ENCODE measurements at regions not wholly inside any gene's neighbourhood (a gene's known extent, or its start where the extent isn't known, plus 50 kb on each side); places are given as distances from the start of the nearest gene placed in this dataset.

GRCh38 chr5:27944471-27944870, 906.1 kb upstream of the CDH9 start:
- Histone ChIP-seq H3K27me3 (ENCODE audit: control insufficient read depth in 2 of 2, insufficient read depth in 2 of 2, low read length in 2 of 2) (no peaks in the 10 kb centered on the region), H2AFZ (ENCODE audit: low read depth, low read length) (no peak overlapping the region), H3K4me2 (ENCODE audit: insufficient read depth, low read length) (no peak overlapping the region), H3K9me3 (replicated peaks; ENCODE audit: control insufficient read depth, insufficient read depth, low read length) (no peaks in the 10 kb centered on the region), H3K9me1 (replicated peaks; ENCODE audit: control insufficient read depth, extremely low read depth, insufficient read depth, low read length) (no peaks in the 10 kb centered on the region), H3K9ac (replicated peaks; ENCODE audit: extremely low read depth, insufficient read depth, low read length) (no peak overlapping the region), H3K27ac (ENCODE audit: insufficient read depth, low read depth, low read length) (no peak overlapping the region), H3K36me3 (ENCODE audit: control insufficient read depth in 2 of 2, extremely low read depth in 1 of 2, insufficient read depth in 2 of 2, low read length in 2 of 2) (no peaks in the 10 kb centered on the region), H3K79me2 (ENCODE audit: control insufficient read depth, insufficient read depth, low read length) (no peaks in the 10 kb centered on the region), H4K20me1 (replicated peaks; ENCODE audit: control insufficient read depth, extremely low read depth, insufficient read depth, low read length) (no peaks in the 10 kb centered on the region), H3K4me3 (replicated peaks in 1 of 3; ENCODE audit: insufficient read depth in 1 of 3, low read depth in 1 of 3, low read length in 3 of 3) (no peak overlapping the region), H3K4me1 (ENCODE audit: control insufficient read depth, extremely low read depth, insufficient read depth, low read length) (no peaks in the 10 kb centered on the region)
- no TSS peak for BruUV-seq (replicated peaks)
- no peak for TF ChIP-seq FOS (IDR thresholded peaks at IDR 0.05; ENCODE audit: borderline replicate concordance, insufficient read depth, low read length)
- no peak for TF ChIP-seq EZH2 (IDR thresholded peaks at IDR 0.05; ENCODE audit: borderline replicate concordance, low read depth, low read length, severe bottlenecking)
- no peak for TF ChIP-seq CTCF (IDR thresholded peaks at IDR 0.05; ENCODE audit: extremely low read depth in 1 of 2, insufficient read depth in 1 of 2, low read depth in 1 of 2, low read length in 2 of 2)
- TF ChIP-seq MYC (IDR thresholded peaks at IDR 0.05; ENCODE audit: low read depth, low read length): no peak
- no peak for TF ChIP-seq MAX (IDR thresholded peaks at IDR 0.05; ENCODE audit: insufficient read depth, insufficient read length)
- TF ChIP-seq POLR2A (IDR thresholded peaks at IDR 0.05; ENCODE audit: low read depth, low read length): no peak
- TF ChIP-seq GATA2 (IDR thresholded peaks at IDR 0.05; ENCODE audit: insufficient read depth, insufficient read length, low read depth, low read length): no peak
- no peak for TF ChIP-seq JUN (IDR thresholded peaks at IDR 0.05; ENCODE audit: borderline replicate concordance, insufficient read depth, insufficient read length, low read depth)
- no peak for TF ChIP-seq POLR2AphosphoS5 (IDR thresholded peaks at IDR 0.05; ENCODE audit: insufficient read depth, low read depth, low read length)
- dilution Hi-C loops (cut with MboI; ENCODE audit: extremely low pct_ligation_motif_present, low sequenced_read_pairs) (no loop called here), intact Hi-C loops (cut with micrococcal nuclease) (no loop called here)
- ChIA-PET CTCF (no interaction called here), POLR2A (no interaction called here)
- DNase-seq (ENCODE audit: low read depth, low spot score) (no peak), FAIRE-seq (no peak)

Measured in endothelial cell of umbilical vein (primary cell).